T-helper 2 cell treated with Interferon-gamma antibody and Interleukin-4, amounts not matched to agents 5 μg/mL and 100 μg/mL, for 36 hours (primary cell): ENCODE measurements at regions not wholly inside any gene's neighbourhood (a gene's known extent, or its start where the extent isn't known, plus 50 kb on each side); places are given as distances from the start of the nearest gene placed in this dataset.

Experiments
- DNase-seq: peaks from one replicate; pipeline ENCODE4 v3.0.0; 2021; ENCODE audit warnings: low spot score
- H3K27ac Mint-ChIP-seq: one replicate; pipeline ENCODE4 v1.8.0; 2021; ENCODE audit warnings: mild to moderate bottlenecking, mixed read lengths
- H3K27me3 Mint-ChIP-seq: one replicate; pipeline ENCODE4 v1.8.0; 2021; ENCODE audit warnings: low read depth, mixed read lengths
- H3K36me3 Mint-ChIP-seq: one replicate; pipeline ENCODE4 v1.8.0; 2021; ENCODE audit warnings: low read depth, mixed read lengths
- H3K4me1 Mint-ChIP-seq: one replicate; pipeline ENCODE4 v1.8.0; 2021; ENCODE audit warnings: low read depth, mixed read lengths
- H3K4me3 Mint-ChIP-seq: one replicate; pipeline ENCODE4 v1.8.0; 2022; ENCODE audit warnings: mild to moderate bottlenecking, moderate library complexity, mixed read lengths
- H3K9me3 Mint-ChIP-seq: one replicate; pipeline ENCODE4 v1.8.0; 2021; ENCODE audit warnings: mixed read lengths

- H3K36me3 Mint-ChIP-seq, result no peaks in the 10 kb centered on the region
- H3K27ac Mint-ChIP-seq, result no peak overlapping the region
- DNase-seq, result no peak
- peaks cover 9% of the 10 kb centered on the region for H3K9me3 Mint-ChIP-seq
- no peak overlapping the region for H3K4me3 Mint-ChIP-seq
- no peaks in the 10 kb centered on the region for H3K27me3 Mint-ChIP-seq
- H3K4me1 Mint-ChIP-seq, result no peaks in the 10 kb centered on the region
Measured at GRCh38 chr10:109706026-109706560, 217.2 kb downstream of the XPNPEP1 start.

DNA sequence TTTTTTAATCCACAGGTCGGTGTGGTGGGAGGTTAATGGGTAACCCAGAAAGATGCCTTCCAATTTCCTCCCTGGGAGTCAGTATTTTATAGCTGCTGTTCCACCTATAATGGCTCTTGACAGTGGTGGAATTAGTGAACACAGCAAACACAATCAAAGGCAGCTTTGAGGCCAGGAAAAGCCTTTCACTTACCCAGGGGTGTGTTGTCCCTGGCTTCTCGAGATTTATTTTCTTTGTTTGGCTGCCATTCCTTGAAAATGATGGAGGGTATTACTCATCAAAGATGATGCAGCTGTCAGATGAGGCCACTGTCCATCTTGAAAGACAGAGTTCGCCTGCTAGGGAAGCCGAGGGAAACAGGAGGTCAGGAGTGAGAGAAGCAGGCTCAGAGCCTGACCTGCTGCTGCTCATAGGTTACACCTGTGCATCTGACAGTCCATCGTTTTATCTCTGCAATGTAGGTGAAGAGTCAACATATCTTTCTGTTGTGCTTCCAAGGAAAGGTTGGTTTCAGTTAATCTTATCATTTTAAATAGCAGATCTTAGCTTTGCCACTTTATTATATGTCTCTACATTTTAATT, 221.6 kb downstream of the XPNPEP1 start:
- Mint-ChIP-seq H3K9me3 (no peaks in the 10 kb centered on the region), H3K4me1 (no peaks in the 10 kb centered on the region), H3K27me3 (no peaks in the 10 kb centered on the region), H3K4me3 (no peak overlapping the region), H3K27ac (no peak overlapping the region), H3K36me3 (no peaks in the 10 kb centered on the region)
- no peak for DNase-seq

- Mint-ChIP-seq H3K27me3 (no peaks in the 10 kb centered on the region), H3K27ac (no peak overlapping the region)
Measured at GRCh38 chr10:109698882-109699664, 224.2 kb downstream of the XPNPEP1 start.

DNA sequence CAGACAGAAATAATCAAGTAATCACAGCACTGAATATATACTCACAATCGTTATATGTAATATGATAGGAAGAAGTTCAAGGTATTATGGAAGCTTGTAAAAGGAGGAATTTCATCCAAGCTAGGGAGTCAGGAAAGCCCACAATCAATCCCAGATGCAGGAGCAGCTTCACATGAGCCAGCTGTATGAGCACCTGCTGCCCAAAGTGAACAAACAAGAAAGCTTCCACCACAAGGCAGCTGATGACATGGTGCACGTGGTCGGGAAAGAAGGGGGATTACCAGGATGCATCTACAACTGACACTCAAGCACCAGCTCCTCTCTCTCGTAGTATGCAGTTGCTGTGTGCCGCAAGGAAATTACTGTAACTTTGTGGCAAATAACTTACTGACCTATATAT, 225.2 kb downstream of the XPNPEP1 start:
- Mint-ChIP-seq H3K4me1 (no peaks in the 10 kb centered on the region), H3K9me3 (no peaks in the 10 kb centered on the region), H3K36me3 (no peaks in the 10 kb centered on the region), H3K27me3 (no peaks in the 10 kb centered on the region), H3K4me3 (no peak overlapping the region), H3K27ac (no peak overlapping the region)
- no peak for DNase-seq

More at GRCh38 chr10:109698882-109699664, 224.2 kb downstream of the XPNPEP1 start:
- Mint-ChIP-seq H3K4me3 (no peak overlapping the region), H3K36me3 (no peaks in the 10 kb centered on the region), H3K9me3 (no peaks in the 10 kb centered on the region), H3K4me1 (no peaks in the 10 kb centered on the region)
- DNase-seq, result no peak

- no peak for DNase-seq
- no peaks in the 10 kb centered on the region for H3K27me3 Mint-ChIP-seq
- H3K36me3 Mint-ChIP-seq, result no peaks in the 10 kb centered on the region
- H3K4me1 Mint-ChIP-seq, result no peaks in the 10 kb centered on the region
- H3K9me3 Mint-ChIP-seq, result no peaks in the 10 kb centered on the region
- H3K4me3 Mint-ChIP-seq, result no peak overlapping the region
- no peak overlapping the region for H3K27ac Mint-ChIP-seq
Measured at GRCh38 chr10:109696981-109697775, 226.1 kb downstream of the XPNPEP1 start.

DNA sequence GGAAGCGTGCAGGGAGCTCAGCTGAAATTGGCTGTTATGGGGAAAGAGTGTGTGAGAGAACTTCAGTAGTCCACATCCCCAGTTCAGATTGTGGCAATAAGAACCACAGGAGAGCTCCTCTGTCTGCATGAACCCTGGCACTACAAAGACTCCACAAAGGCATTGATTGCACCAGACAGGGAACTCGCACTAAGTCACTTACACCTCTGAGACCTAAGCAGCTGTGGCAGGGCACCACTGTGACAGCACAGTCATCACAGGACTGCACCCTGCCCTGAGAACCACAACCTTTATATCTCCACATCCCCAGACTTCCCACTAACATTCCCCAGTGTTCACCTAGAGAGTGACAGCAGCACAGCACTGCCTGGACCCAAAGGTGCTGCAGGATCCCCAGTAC, 226.8 kb downstream of the XPNPEP1 start:
- no peaks in the 10 kb centered on the region for H3K9me3 Mint-ChIP-seq
- no peaks in the 10 kb centered on the region for H3K4me1 Mint-ChIP-seq
- DNase-seq, result no peak
- H3K36me3 Mint-ChIP-seq, result no peaks in the 10 kb centered on the region
- no peak overlapping the region for H3K4me3 Mint-ChIP-seq
- no peak overlapping the region for H3K27ac Mint-ChIP-seq
- H3K27me3 Mint-ChIP-seq, result no peaks in the 10 kb centered on the region

DNA sequence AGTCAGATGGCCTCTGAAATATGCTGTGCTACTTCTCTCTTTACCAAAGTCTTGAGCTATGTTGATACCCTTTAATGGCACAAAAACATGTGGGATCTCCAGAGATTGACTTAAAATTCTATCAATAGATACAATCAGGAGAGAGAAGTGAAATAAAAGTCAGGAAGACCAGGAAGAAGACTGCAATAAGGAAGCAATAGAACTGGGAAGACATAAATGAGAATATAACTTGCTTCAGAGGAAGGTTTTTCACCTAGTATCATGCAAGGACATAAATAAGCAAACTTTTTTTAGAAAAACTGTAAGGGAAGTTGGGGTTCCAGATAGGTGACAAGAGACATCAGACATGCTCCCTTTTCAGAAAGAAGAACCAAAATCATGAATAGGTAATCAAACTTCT, 227.3 kb downstream of the XPNPEP1 start:
- Mint-ChIP-seq H3K4me3 (no peak overlapping the region), H3K4me1 (no peaks in the 10 kb centered on the region), H3K27ac (no peak overlapping the region), H3K36me3 (no peaks in the 10 kb centered on the region), H3K9me3 (no peaks in the 10 kb centered on the region), H3K27me3 (no peaks in the 10 kb centered on the region)
- DNase-seq, result no peak

DNA sequence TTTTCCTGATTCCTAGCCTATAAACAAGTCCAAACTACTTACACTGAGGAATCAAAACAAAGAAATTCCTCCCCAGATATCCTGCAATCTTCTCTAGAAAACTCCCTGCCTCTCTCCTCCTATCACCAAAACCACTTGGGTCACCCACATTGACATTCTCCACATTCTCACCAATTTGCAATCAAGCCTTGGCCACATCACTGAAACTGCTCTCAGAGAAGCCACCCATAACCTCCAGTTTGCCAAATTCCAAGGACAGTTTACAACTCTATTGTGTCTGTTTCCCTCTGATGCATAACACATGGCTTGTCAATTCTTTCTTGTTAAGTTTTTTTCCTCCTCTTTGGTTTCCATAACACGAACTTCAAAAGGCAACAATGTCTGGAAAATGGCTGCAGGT, 233.5 kb downstream of the XPNPEP1 start:
- no peak overlapping the region for H3K4me3 Mint-ChIP-seq
- H3K4me1 Mint-ChIP-seq, result no peaks in the 10 kb centered on the region

DNA sequence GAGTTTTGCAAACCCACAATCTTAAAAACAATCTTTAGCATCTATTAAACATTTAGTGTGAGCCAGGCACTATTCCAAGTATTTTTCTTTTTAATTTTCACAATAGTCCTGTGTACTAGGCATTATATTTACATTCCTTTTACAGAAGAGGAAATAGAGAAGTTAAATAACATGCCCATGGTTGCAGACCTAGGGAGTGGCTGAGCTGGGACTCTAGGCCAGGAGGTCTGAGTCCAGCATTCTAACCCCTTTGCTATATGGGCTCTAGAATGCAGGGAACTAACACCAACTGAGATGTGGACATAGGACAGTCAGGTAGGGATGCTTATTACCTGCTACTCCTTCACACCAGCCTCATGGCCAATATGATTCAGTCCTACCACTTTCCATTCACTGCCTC, 243.8 kb downstream of the XPNPEP1 start:
- no peak overlapping the region for H3K27ac Mint-ChIP-seq
- no peaks in the 10 kb centered on the region for H3K36me3 Mint-ChIP-seq
- DNase-seq, result no peak
- H3K9me3 Mint-ChIP-seq, result no peaks in the 10 kb centered on the region
- H3K4me3 Mint-ChIP-seq, result no peak overlapping the region
- H3K27me3 Mint-ChIP-seq, result no peaks in the 10 kb centered on the region
- H3K4me1 Mint-ChIP-seq, result no peaks in the 10 kb centered on the region

More for the DNA sequence above, 233.5 kb downstream of the XPNPEP1 start:
- Mint-ChIP-seq H3K27me3 (no peaks in the 10 kb centered on the region), H3K36me3 (no peaks in the 10 kb centered on the region), H3K9me3 (no peaks in the 10 kb centered on the region), H3K27ac (no peak overlapping the region)
- no peak for DNase-seq

- Mint-ChIP-seq H3K27me3 (no peaks in the 10 kb centered on the region), H3K4me3 (no peak overlapping the region), H3K4me1 (no peaks in the 10 kb centered on the region), H3K9me3 (no peaks in the 10 kb centered on the region), H3K27ac (no peak overlapping the region), H3K36me3 (no peaks in the 10 kb centered on the region)
- no peak for DNase-seq
Measured at GRCh38 chr10:109678857-109679256, 244.5 kb downstream of the XPNPEP1 start.

- Mint-ChIP-seq H3K9me3 (no peaks in the 10 kb centered on the region), H3K27ac (no peak overlapping the region), H3K4me3 (no peak overlapping the region), H3K36me3 (no peaks in the 10 kb centered on the region), H3K27me3 (no peaks in the 10 kb centered on the region), H3K4me1 (no peaks in the 10 kb centered on the region)
- DNase-seq, result no peak
Measured at GRCh38 chr10:109676703-109677102, 246.6 kb downstream of the XPNPEP1 start.

- H3K4me3 Mint-ChIP-seq, result no peak overlapping the region
Measured at GRCh38 chr10:109668703-109669102, 254.6 kb downstream of the XPNPEP1 start.

DNA sequence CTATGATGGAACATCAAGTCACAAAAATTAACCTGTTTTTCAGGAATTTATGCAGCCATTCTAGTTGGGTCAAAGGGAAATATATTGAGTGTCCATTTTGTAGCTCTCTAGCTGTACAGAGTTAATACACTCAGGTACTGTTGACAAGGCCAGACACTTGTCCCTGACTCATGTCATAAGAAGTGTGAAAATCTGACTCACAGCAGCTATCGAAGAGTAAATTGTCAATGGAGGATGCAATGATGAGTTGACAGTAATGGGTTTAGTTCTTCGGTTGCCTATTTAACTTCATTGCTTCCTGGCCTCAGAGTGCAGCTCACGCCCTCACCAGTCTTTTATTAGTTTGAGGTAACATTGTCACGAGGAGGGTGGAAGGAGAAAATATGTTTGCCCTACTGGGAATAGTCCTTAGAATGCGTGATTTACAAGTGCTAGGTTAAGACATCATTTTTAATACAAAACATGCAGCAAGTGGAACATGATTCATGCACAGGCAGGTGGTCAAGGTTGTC, 255.1 kb downstream of the XPNPEP1 start:
- H3K27ac Mint-ChIP-seq, result no peak overlapping the region
- no peaks in the 10 kb centered on the region for H3K27me3 Mint-ChIP-seq
- H3K9me3 Mint-ChIP-seq, result no peaks in the 10 kb centered on the region
- no peak overlapping the region for H3K4me3 Mint-ChIP-seq
- no peaks in the 10 kb centered on the region for H3K36me3 Mint-ChIP-seq
- no peaks in the 10 kb centered on the region for H3K4me1 Mint-ChIP-seq
- DNase-seq, result no peak

More at GRCh38 chr10:109668703-109669102, 254.6 kb downstream of the XPNPEP1 start:
- no peak overlapping the region for H3K27ac Mint-ChIP-seq
- H3K4me1 Mint-ChIP-seq, result no peaks in the 10 kb centered on the region
- no peaks in the 10 kb centered on the region for H3K27me3 Mint-ChIP-seq
- DNase-seq, result no peak
- H3K36me3 Mint-ChIP-seq, result no peaks in the 10 kb centered on the region
- no peaks in the 10 kb centered on the region for H3K9me3 Mint-ChIP-seq

- DNase-seq, result no peak
- Mint-ChIP-seq H3K36me3 (no peaks in the 10 kb centered on the region), H3K27ac (no peak overlapping the region), H3K9me3 (peaks cover 9% of the 10 kb centered on the region), H3K4me1 (no peaks in the 10 kb centered on the region), H3K27me3 (no peaks in the 10 kb centered on the region), H3K4me3 (no peak overlapping the region)
Measured at GRCh38 chr10:109665321-109665720, 258.0 kb downstream of the XPNPEP1 start.
